ENCODE measurements at regions not wholly inside any gene's neighbourhood (a gene's known extent, or its start where the extent isn't known, plus 50 kb on each side); places are given as distances from the start of the nearest gene placed in this dataset.

DNA sequence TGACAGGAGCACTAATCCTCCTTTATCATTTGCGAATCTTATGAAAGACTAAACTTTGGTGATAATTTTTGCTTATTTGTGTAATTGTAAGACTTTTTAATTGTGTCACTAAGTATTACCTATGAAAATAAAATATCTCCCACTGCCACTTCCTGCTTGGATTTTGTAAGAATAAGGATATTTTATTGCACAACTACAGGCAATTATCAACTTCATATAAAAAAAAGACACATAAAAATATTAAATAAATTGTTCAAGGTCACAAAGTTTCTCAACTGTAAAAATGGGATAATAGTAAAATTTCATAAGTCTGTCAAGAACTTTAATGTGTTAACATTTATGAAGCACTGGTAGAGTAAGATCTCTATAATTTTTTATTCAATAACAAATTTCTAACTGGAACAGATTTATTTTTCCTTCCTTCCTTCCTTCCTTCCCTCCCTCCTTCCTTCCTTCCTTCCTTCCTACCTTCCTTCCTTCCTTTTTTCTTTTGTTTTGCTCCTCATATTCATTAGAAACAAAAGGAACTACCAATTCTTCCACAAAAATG is 527.6 kb upstream of the FAM47C start:
- no peak overlapping the region for H2AFZ ChIP-seq (ENCODE audit: insufficient read depth, low read depth, low read length, poor library complexity, severe bottlenecking)
- H3K79me2 ChIP-seq (ENCODE audit: control insufficient read depth, insufficient read depth, low read length), result no peaks in the 10 kb centered on the region
- DNase-seq (no peak), ATAC-seq (ENCODE audit: low read depth) (no peak)
- H3K9me3 ChIP-seq (ENCODE audit: control extremely low read depth in 1 of 3, control insufficient read depth in 2 of 3, insufficient read depth in 1 of 3, low read length in 2 of 3), result no peaks in the 10 kb centered on the region
- H3K36me3 ChIP-seq (replicated peaks in 1 of 2; ENCODE audit: control extremely low read depth in 1 of 2, control insufficient read depth in 1 of 2, extremely low read depth in 1 of 2, insufficient read depth in 2 of 2, low read length in 1 of 2), result no peaks in the 10 kb centered on the region
- Mint-ChIP-seq H3K4me3 (no peak overlapping the region), H3K9me3 (ENCODE audit: insufficient read depth) (no peaks in the 10 kb centered on the region), H3K27ac (no peak overlapping the region), H3K27me3 (no peaks in the 10 kb centered on the region), H3K4me1 (no peaks in the 10 kb centered on the region)
- no peak overlapping the region for H3K9ac ChIP-seq (ENCODE audit: low read length)
- H3K4me2 ChIP-seq (replicated peaks; ENCODE audit: low read depth, low read length, poor library complexity, severe bottlenecking), result no peak overlapping the region
- ChIA-PET CTCF (no interaction called here), POLR2A (no interaction called here)
- TF ChIP-seq CTCF (IDR thresholded peaks at IDR 0.05) (no peak), EZH2 (IDR thresholded peaks at IDR 0.05; ENCODE audit: borderline replicate concordance, insufficient read depth, low read depth, low read length, poor library complexity, severe bottlenecking) (no peak)
- H3K27me3 ChIP-seq (replicated peaks in 1 of 4; ENCODE audit: control extremely low read depth in 1 of 4, control insufficient read depth in 3 of 4, insufficient read depth in 4 of 4, low read length in 3 of 4), result no peaks in the 10 kb centered on the region
- H4K20me1 ChIP-seq (ENCODE audit: control insufficient read depth, insufficient read depth, low read length, poor library complexity, severe bottlenecking), result no peaks in the 10 kb centered on the region
- intact Hi-C loops (cut with micrococcal nuclease), result no loop called here
- no peaks in the 10 kb centered on the region for H3K4me1 ChIP-seq (ENCODE audit: control insufficient read depth in 2 of 2, insufficient read depth in 2 of 2, low read length in 2 of 2)
- no peak overlapping the region for H3K27ac ChIP-seq (ENCODE audit: low read length in 2 of 2)
- WGBS (ENCODE audit: insufficient coverage), result no CpG with 5 or more reads among the region's 1 CpG
- no peak overlapping the region for H3K4me3 ChIP-seq (ENCODE audit: control extremely low read depth in 1 of 5, extremely low read depth in 1 of 5, insufficient read depth in 1 of 5, low read depth in 2 of 5, low read length in 4 of 5)

- Histone ChIP-seq H3K27me3 (replicated peaks in 1 of 4; ENCODE audit: control extremely low read depth in 1 of 4, control insufficient read depth in 3 of 4, insufficient read depth in 4 of 4, low read length in 3 of 4) (no peaks in the 10 kb centered on the region), H2AFZ (ENCODE audit: insufficient read depth, low read depth, low read length, poor library complexity, severe bottlenecking) (no peak overlapping the region), H3K4me3 (ENCODE audit: control extremely low read depth in 1 of 5, extremely low read depth in 1 of 5, insufficient read depth in 1 of 5, low read depth in 2 of 5, low read length in 4 of 5) (no peak overlapping the region), H3K27ac (ENCODE audit: low read length in 2 of 2) (no peak overlapping the region), H3K79me2 (ENCODE audit: control insufficient read depth, insufficient read depth, low read length) (no peaks in the 10 kb centered on the region), H3K4me1 (ENCODE audit: control insufficient read depth in 2 of 2, insufficient read depth in 2 of 2, low read length in 2 of 2) (no peaks in the 10 kb centered on the region), H3K4me2 (replicated peaks; ENCODE audit: low read depth, low read length, poor library complexity, severe bottlenecking) (no peak overlapping the region), H4K20me1 (ENCODE audit: control insufficient read depth, insufficient read depth, low read length, poor library complexity, severe bottlenecking) (no peaks in the 10 kb centered on the region), H3K36me3 (replicated peaks in 1 of 2; ENCODE audit: control extremely low read depth in 1 of 2, control insufficient read depth in 1 of 2, extremely low read depth in 1 of 2, insufficient read depth in 2 of 2, low read length in 1 of 2) (no peaks in the 10 kb centered on the region), H3K9me3 (ENCODE audit: control extremely low read depth in 1 of 3, control insufficient read depth in 2 of 3, insufficient read depth in 1 of 3, low read length in 2 of 3) (peaks cover 0 to 5% (median 0%) of the 10 kb centered on the region in 3 donors), H3K9ac (ENCODE audit: low read length) (no peak overlapping the region)
- H3K4me1 Mint-ChIP-seq, result no peaks in the 10 kb centered on the region
- no CpG with 5 or more reads among the region's 8 CpGs for WGBS (ENCODE audit: insufficient coverage)
- no peak overlapping the region for H3K27ac Mint-ChIP-seq
- no peaks in the 10 kb centered on the region for H3K9me3 Mint-ChIP-seq (ENCODE audit: insufficient read depth)
- H3K27me3 Mint-ChIP-seq, result no peaks in the 10 kb centered on the region
- DNase-seq (no peak), ATAC-seq (ENCODE audit: low read depth) (no peak)
- intact Hi-C loops (cut with micrococcal nuclease), result no loop called here
- no peak overlapping the region for H3K4me3 Mint-ChIP-seq
- TF ChIP-seq EZH2 (IDR thresholded peaks at IDR 0.05; ENCODE audit: borderline replicate concordance, insufficient read depth, low read depth, low read length, poor library complexity, severe bottlenecking), result no peak
- TF ChIP-seq CTCF (IDR thresholded peaks at IDR 0.05), result no peak
- CTCF ChIA-PET, result no interaction called here
- POLR2A ChIA-PET, result no interaction called here
Observed at GRCh38 chrX:36501169-36501702, 506.9 kb upstream of the FAM47C start.

Measured in B cell (primary cell).